WTC11 (cell line): ENCODE measurements at regions not wholly inside any gene's neighbourhood (a gene's known extent, or its start where the extent isn't known, plus 50 kb on each side); places are given as distances from the start of the nearest gene placed in this dataset.

Experiments used
- CBFB ChIP-seq: sonication (generic); formaldehyde crosslinking; IDR thresholded peaks from 2 replicates; pipeline ENCODE4 v1.8.1; 2022; ENCODE audit warnings: mild to moderate bottlenecking, low read depth, missing genetic modification reagents
- CREB1 ChIP-seq: sonication (generic); formaldehyde crosslinking; IDR thresholded peaks from 2 replicates; pipeline ENCODE4 v1.8.0; 2023; ENCODE audit warnings: mild to moderate bottlenecking, missing genetic modification reagents
- CREM ChIP-seq: sonication (generic); formaldehyde crosslinking; IDR thresholded peaks from 2 replicates; pipeline ENCODE4 v1.8.1; 2022; ENCODE audit warnings: mild to moderate bottlenecking, missing genetic modification reagents, moderate library complexity
- CTCF ChIP-seq: fragments of 200-600 bp; IDR thresholded peaks from 2 replicates; pipeline ENCODE4 v1.8.0; 2022; ENCODE audit warnings: antibody characterized with exemption
- IRF2 ChIP-seq: sonication (generic); formaldehyde crosslinking; IDR thresholded peaks from 2 replicates; pipeline ENCODE4 v1.8.0; 2022; ENCODE audit warnings: low read depth, missing genetic modification reagents, borderline replicate concordance
- MXD4 ChIP-seq: fragments of 250-450 bp; sonication (Bioruptor Pico); IDR thresholded peaks from 2 replicates; pipeline ENCODE4 v1.8.0; 2021; ENCODE audit warnings: mild to moderate bottlenecking, moderate library complexity, borderline replicate concordance
- NFYB ChIP-seq: sonication (generic); formaldehyde crosslinking; conservative IDR thresholded peaks from 2 replicates; pipeline ENCODE4 v1.8.0; 2022; ENCODE audit warnings: low read depth, missing genetic modification reagents
- PRDM15 ChIP-seq: sonication (generic); formaldehyde crosslinking; IDR thresholded peaks from 2 replicates; pipeline ENCODE4 v1.8.0; 2022; ENCODE audit warnings: missing genetic modification reagents
- USF1 ChIP-seq: sonication (generic); formaldehyde crosslinking; IDR thresholded peaks from 2 replicates; pipeline ENCODE4 v1.8.0; 2022; ENCODE audit warnings: mild to moderate bottlenecking, missing genetic modification reagents
- ZNF532 ChIP-seq: fragments of 250-450 bp; sonication (Bioruptor Pico); IDR thresholded peaks from 2 replicates; pipeline ENCODE4 v1.9.0; 2021; ENCODE audit warnings: mild to moderate bottlenecking, borderline replicate concordance
- TF ChIP-seq, protein P1 (sequence below): sonication (generic); formaldehyde crosslinking; IDR thresholded peaks from 2 replicates; pipeline ENCODE4 v1.8.1; 2023; ENCODE audit warnings: mild to moderate bottlenecking, missing genetic modification reagents, moderate library complexity
- TF ChIP-seq, protein P2 (sequence below): fragments of 250-450 bp; sonication (Bioruptor Pico); IDR thresholded peaks from 2 replicates; pipeline ENCODE4 v2.1.2; 2022; ENCODE audit warnings: mild to moderate bottlenecking, moderate library complexity
- TF ChIP-seq, protein P3 (sequence below): fragments of 250-450 bp; sonication (Bioruptor Pico); IDR thresholded peaks from 2 replicates; pipeline ENCODE4 v1.9.0; 2021; ENCODE audit warnings: mild to moderate bottlenecking

DNA sequence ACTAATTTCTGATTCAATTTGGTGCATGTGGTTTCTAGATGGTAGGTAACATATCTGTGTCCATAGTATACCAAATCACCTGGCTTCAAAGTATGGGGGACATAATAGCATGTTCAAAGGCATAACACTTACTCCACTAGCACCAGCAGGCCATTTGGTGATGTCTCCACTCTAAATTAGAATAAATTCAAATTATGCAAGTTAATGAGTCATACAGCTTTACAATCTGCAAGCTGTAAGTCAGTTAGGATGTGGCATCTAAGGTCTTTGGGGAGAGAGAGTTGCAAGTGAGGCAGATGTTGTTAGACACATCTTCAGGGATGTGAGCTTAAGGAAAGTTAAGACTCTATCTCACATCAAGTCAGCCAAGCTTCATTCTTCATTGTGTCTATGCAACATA lies 506.4 kb upstream of the GRM3 start:
- TF ChIP-seq MXD4 (no peak), CBFB (CRISPR knock-in tag) (no peak), CTCF (no peak), IRF2 (CRISPR knock-in tag) (no peak), CREM (CRISPR knock-in tag) (no peak), PRDM15 (no peak), ZNF532 (CRISPR knock-in tag) (no peak), USF1 (CRISPR knock-in tag) (no peak), CREB1 (no peak), NFYB (CRISPR knock-in tag) (no peak)
- TF ChIP-seq, protein P1, sequence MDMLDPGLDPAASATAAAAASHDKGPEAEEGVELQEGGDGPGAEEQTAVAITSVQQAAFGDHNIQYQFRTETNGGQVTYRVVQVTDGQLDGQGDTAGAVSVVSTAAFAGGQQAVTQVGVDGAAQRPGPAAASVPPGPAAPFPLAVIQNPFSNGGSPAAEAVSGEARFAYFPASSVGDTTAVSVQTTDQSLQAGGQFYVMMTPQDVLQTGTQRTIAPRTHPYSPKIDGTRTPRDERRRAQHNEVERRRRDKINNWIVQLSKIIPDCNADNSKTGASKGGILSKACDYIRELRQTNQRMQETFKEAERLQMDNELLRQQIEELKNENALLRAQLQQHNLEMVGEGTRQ (CRISPR knock-in tag) = no peak
- TF ChIP-seq, protein P2, sequence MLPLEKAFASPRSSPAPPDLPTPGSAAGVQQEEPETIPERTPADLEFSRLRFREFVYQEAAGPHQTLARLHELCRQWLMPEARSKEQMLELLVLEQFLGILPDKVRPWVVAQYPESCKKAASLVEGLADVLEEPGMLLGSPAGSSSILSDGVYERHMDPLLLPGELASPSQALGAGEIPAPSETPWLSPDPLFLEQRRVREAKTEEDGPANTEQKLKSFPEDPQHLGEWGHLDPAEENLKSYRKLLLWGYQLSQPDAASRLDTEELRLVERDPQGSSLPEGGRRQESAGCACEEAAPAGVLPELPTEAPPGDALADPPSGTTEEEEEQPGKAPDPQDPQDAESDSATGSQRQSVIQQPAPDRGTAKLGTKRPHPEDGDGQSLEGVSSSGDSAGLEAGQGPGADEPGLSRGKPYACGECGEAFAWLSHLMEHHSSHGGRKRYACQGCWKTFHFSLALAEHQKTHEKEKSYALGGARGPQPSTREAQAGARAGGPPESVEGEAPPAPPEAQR (CRISPR knock-in tag) = no peak
- TF ChIP-seq, protein P3, sequence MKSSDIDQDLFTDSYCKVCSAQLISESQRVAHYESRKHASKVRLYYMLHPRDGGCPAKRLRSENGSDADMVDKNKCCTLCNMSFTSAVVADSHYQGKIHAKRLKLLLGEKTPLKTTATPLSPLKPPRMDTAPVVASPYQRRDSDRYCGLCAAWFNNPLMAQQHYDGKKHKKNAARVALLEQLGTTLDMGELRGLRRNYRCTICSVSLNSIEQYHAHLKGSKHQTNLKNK (CRISPR knock-in tag) = no peak
